PC-9 (cell line): ENCODE measurements at regions not wholly inside any gene's neighbourhood (a gene's known extent, or its start where the extent isn't known, plus 50 kb on each side); places are given as distances from the start of the nearest gene placed in this dataset.

Experiments used
- EZH2 ChIP-seq: fragments of 200-600 bp; sonication (generic); IDR thresholded peaks from 2 replicates; pipeline ENCODE4 v1.8.0; 2017; ENCODE audit warnings: antibody characterized with exemption, low read depth
- TF ChIP-seq, protein P1 (sequence below): fragments of 200-600 bp; sonication (generic); conservative IDR thresholded peaks from 2 replicates; pipeline ENCODE4 v1.6.1; 2017; ENCODE audit warnings: mixed run types, antibody characterized with exemption, mild to moderate bottlenecking, moderate library complexity

DNA sequence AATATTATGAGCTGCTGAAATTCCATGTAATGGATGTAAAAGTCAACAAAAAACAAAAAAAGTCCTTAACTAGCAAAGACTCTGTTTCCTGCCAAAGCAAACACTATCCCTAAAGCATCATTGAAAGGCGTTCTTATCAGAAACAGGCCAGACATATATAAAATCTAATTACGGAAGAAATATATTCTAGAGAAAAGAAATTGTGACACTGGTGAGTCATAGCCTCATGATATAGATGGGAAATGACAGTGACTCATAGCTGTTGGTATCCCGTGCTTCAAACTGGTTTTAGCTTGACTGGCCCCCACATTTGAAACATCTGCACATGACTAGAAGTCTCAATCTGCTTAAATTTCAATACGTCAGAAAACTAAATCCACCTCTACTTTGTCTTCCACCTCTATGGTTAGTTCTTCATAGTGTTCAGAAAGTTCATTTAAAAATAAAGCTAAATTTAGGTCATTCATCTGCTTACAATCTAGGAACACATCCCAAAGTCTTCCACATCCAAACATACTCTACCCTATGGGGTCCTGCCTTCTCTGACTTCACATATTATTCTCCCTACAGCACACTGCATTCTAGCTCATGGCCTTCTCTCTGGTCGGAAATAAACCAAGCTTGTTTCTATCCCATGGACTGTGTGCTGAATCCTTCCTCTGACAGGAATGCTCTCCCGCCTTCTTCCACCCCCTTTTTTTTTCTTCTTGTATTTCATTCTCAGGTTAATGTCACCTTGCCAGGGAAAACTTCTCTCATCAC is 456.3 kb upstream of the ARRDC4 start:
- TF ChIP-seq, protein P1, sequence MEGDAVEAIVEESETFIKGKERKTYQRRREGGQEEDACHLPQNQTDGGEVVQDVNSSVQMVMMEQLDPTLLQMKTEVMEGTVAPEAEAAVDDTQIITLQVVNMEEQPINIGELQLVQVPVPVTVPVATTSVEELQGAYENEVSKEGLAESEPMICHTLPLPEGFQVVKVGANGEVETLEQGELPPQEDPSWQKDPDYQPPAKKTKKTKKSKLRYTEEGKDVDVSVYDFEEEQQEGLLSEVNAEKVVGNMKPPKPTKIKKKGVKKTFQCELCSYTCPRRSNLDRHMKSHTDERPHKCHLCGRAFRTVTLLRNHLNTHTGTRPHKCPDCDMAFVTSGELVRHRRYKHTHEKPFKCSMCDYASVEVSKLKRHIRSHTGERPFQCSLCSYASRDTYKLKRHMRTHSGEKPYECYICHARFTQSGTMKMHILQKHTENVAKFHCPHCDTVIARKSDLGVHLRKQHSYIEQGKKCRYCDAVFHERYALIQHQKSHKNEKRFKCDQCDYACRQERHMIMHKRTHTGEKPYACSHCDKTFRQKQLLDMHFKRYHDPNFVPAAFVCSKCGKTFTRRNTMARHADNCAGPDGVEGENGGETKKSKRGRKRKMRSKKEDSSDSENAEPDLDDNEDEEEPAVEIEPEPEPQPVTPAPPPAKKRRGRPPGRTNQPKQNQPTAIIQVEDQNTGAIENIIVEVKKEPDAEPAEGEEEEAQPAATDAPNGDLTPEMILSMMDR = no peak
- TF ChIP-seq EZH2 = no peak
